Stromal cell of bone marrow (primary cell): ENCODE measurements at regions not wholly inside any gene's neighbourhood (a gene's known extent, or its start where the extent isn't known, plus 50 kb on each side); places are given as distances from the start of the nearest gene placed in this dataset.
"Not testable (repeated sequence)": the region's sequence is repeated elsewhere in the genome, so short reads cannot be mapped to it uniquely, and the experiment has no call there.

ENCODE experiments used
- DNase-seq: peaks from one replicate; pipeline ENCODE4 v3.0.0-alpha.2; 2012; ENCODE audit warnings: low read depth

DNA sequence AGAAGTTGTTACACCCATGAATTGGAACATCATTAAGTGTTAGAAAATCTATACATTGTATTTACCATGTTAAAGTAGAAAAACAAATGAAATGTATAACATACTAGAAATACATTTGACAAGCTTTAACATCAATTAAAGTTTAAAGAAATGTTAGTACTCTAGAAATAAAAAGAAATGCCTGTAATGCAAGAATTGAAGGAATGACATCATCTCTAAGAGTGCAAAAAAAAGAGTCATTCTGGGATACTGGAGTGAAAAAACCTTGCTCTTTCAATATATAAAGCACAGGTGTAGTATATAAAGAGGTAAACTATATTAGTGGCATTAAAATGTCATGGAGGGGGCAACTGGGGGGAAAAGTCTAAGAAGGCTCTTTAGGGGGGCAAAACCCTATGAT is 210.8 kb upstream of the PLD5 start:
- no peak for DNase-seq

DNA sequence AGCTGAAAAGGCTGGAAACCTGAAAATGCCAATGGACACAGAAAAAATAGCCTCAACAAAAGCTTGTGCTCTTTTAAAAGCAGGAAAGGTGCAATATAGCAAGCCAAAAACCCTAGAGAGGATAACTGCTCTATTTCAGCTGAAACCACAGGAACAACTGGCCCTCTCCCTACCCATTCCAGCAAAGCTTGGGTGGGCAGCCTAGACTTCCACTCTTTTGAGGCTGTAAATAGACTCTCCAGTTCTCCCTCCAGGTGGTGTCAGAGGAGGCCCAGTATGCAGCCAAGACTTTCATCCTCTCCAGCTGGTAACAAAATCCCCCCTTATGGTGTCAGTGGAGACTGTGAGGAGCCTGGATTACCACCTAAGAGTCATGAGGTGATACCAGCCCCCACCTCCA is 206.9 kb upstream of the PLD5 start:
- DNase-seq: no peak

DNA sequence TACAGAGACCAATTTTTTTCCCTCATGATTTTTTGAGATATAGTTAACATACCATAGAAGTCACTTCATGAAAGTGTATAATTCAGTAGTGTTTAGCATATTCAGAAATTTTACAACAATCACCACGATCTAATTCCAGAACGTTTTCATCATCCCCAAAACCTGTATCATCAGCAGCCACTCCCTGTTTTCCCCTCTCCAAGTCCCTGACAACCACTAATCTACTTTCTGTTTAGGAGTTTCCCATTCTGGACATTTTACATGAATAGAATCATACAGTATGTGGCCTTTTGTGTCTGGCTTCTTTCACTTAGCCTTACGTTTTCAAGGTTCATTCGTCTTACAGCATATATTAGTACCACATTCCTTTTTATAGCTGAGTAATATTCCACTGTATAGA is 204.2 kb upstream of the PLD5 start:
- no peak for DNase-seq

DNA sequence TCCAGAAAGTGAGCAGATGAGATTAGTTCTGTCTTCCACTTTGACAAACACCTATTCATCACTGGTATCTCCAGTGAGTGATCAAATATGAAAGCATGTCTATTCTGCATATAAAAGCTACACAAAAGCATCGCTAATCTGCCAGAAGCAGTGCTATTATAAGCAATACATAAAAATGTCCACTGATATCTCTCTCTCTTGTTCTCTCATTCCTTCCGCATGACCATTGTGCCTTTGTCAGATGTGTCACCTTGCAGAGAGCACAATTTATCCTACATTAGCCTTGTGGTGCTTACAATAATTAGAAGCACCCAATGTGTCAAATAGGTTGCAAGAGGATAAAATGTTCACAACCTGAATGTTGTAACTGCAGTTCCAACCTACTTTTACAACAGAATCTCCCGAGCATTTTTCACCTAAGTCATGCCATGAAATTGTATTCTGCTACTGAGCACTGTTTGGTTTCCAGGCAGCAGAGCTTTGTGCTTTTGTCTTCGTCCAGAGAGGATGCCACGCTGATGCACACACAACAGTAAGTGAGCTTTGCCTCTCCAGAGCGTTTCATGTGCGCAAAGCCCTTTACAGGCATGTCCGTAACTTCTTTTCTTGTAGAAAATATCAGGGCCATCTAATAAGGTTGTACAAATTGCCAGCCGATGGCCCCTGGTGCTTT is 198.7 kb upstream of the PLD5 start:
- DNase-seq: no peak

DNA sequence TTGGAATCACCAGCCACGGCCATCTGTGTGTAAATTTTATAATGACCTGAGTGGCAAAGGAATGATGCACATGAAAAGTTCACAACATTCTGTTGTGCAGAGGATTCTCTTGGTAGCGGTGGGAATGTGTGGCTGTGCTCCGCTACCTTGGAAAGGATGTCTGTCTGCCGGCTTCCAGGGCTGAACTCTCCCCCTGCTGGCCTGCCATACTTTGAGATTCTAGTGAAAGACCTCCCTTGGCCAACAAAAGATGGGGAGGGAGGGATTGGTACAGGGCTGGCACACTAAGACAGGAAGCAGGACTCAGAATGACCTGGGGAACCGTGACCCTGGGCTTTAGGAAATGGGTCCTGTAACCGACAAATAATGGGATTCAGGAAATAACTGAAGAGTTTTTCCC is 194.5 kb upstream of the PLD5 start:
- DNase-seq: no peak

DNA sequence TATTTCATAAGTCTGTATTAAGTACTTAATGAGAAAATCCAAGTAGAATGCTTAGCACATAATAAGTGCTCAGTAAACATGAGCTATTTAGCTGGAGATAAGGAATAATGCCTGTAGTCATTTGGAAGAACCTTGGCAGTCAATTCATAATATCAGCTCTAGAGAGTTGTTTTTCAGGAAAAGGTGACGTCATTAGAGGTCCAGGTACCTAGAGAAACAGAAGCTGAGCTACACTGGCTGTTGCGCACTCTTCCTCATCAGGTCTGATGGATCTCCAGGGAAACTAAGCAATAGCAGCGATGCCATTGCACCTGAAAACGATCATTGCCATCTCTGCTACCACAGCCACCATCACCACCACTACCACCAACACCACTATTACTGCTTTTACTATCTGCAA is 187.8 kb upstream of the PLD5 start:
- no peak for DNase-seq

DNA sequence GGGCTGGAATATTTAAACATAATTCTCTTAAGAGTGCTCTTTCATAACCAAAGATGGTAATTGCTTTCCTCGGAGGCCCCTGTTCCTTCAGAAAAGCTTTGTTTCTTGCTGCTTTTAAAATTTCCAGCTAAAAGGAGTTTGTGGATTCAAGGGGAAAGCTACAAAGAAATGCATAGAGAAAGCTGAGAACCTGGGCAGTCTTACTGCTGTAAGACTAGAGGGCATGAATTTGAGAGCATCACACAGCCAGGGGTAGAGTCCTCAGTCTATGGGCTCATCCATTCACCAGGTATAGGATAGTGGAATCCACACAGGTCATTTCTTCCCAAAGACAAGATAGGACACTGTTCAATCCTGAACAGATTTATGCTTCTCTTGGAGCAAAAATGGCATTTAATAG is 186.3 kb upstream of the PLD5 start:
- no peak for DNase-seq

DNA sequence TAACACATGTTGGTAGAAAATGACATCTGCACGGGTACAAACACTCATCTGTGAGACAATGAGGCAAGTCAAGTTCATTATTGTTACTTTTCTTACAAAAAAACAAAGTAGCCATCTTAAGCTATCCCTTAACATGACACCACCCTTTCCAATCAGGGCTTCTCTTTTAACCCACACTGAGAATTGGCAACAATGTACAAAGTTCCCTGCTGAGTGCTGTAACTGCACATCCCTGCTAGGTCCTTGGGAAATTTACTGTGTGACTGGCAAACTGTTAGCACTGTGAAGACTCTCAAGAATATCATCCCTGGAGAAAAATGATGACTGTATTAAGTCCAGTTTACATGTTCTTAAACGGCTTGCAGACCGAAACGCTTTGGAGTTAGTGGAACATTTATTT is 185.8 kb upstream of the PLD5 start:
- DNase-seq: no peak

DNA sequence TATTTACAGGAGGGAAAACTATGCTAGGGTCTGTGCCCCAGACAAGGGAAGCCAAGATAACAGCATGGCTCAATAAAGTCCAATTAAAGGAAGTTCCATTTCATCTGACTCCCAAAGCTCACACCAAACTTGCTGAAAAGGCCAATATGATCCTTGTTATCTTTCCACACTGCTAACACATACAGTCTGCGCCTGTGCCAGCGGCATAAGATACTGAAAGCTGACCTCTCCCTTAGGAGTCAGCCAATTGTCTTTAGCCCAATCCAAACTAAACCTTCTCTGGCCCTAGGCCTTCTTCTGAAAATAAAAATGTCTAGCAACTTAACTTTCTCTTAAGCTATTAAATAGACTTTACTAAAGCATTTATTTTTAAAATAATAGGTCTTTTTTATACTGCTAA is 179.0 kb upstream of the PLD5 start:
- no peak for DNase-seq

DNA sequence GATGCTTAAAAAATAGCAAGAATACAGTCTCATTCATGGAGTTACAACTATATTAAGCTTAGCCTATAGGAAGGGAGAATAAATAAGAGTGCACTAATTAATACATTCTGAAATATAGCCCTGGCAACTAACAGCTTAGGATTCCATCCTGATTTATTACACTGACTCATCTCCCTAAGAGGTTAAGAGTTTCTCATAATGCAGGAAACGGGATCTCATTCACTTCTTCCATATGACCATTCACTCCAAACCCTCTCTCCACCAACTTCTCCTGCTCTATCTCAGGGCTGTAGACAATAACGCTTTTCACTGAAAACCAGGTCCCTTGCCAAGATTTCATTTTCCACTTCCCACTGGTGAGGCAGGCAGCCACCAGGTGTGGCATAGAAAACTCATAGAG is 168.5 kb upstream of the PLD5 start:
- DNase-seq: no peak

DNA sequence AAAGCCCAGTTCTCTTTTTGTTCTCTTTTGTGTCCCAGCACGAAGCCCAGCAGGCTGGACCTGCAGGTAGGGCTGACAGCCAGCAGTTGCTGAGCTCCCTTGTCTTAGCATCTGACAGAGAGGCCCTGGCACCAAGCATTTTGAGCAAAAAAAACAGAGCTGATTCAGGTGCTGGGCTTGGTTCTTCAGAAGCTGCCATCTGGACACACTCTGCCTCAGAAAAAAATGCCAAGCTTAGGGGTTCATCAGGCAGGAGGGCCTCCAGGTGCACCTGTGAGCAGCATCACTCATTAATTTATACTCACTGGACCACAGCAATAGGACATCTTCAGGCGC is 167.1 kb upstream of the PLD5 start:
- no peak for DNase-seq

DNA sequence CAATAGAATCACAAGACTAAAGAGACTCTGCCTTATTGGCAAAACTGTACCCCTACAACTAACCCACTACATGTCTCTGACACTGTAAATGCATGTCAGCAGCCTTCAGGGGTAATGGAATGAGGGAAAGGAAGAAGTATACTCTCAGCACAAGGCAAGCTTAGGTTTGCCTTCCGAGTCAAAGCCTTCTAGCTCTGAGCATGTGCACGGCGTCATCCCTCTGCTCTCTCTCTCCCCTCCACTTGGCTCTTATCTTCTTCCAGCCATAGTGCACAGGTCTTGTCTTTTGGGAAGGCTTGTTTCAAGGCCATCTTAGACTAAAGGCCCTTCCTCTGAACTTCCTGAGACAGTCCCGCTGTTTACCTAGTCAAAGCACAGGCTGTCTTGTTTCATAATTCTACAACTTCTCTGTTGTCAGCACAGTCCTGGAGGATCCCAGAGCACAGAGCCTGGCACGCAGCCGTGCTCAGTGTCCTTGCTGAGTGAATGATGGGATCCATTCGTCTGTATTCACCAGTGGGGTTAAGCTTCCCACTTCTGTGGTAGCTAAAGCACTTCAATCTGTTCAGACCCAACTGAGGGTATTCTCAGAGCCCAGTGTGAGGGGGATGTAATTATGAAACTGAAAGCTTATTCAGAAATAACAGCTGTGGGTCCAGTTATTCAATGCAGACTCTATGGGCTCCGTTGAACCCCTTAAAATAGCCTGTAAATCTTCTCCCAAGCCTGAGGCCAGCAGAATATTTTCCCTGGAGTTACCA is 166.5 kb upstream of the PLD5 start:
- no peak for DNase-seq

DNA sequence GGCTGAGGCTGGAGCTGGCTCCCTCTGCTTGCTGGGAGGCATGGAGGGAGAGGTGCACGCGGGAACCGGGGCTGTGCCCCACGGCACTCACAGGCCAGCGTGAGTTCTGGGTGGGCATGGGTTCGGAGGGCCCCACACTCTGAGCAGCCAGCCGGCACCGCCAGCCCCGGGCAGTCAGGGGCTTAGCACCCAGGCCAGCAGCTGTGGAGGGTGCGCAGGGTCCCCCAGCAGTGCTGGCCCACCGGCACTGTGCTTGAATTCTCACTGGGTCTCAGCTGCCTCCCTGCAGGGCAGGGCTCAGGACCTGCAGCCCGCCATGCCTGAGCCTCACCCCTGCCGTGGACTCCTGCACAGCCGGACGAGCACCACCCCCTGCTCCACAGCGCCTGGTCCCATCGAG is 164.9 kb upstream of the PLD5 start:
- no peak for DNase-seq

DNA sequence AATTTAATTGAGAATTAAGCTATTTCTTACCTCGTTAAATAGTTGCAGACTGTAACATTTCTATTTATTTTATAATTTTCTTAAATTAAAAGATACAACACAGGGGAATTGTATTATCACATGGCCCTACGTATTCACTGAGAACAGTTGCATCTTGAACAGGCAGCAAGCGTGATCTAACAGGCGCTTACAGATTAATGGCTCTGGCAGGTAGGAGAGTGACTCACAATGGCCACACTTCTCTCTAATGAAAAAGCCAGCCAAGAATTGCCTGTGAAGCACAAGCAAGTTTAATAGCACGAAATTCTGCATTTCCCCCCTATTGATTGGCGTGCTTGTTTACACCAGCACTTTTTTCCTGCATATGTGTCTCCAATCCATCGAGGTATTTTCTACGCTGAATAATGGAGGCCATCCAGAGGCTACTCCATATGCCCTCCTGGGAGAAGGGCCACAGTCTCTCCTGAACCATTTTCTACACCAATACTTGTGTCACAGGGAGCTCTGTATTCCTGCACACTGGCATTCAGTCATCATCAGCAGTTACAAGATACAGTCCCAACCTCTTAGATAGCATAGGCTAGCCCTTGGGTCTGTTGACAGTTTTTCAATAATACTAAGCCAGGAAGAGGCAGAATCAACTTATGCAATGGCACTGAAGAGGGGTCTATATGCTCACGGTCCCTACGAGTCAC is 150.6 kb upstream of the PLD5 start:
- no peak for DNase-seq

DNA sequence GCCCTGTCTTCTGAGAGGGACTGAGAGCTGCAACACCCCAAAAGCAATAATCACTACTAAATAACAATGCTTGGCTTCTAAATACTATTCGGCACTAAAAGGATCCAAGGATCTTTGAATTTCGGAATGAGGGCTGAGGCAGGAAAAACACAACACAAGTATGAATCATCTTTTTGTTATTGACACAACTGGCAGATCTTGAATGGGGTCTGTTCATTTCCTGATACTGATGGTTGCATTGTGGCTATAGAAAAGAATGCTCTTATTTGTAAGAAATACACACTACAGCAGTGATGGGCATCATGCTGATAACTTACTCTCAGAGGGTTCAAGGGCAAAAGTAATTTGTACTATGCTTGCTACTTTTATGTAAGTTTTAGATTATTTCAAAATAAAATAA is 149.2 kb upstream of the PLD5 start:
- DNase-seq: no peak

DNA sequence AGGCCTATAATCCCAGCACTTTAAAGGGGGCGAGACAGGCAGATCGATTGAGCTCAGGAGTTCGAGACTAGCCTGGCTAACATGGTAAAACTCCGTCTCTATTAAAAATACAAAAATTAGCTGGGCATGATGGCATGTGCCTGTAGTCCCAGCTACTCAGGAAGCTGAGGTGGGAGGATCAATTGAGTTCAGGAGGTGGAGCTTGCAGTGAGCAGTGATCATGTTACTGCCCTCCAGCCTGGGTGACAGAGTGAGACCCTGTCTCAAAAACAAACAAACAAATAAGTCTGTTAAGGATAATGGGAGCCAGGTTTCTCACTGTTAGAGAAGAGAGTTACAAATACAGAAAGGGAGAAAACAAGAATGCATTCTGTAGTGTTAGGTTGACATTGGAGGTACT is 148.7 kb upstream of the PLD5 start:
- DNase-seq: not testable (repeated sequence)

DNA sequence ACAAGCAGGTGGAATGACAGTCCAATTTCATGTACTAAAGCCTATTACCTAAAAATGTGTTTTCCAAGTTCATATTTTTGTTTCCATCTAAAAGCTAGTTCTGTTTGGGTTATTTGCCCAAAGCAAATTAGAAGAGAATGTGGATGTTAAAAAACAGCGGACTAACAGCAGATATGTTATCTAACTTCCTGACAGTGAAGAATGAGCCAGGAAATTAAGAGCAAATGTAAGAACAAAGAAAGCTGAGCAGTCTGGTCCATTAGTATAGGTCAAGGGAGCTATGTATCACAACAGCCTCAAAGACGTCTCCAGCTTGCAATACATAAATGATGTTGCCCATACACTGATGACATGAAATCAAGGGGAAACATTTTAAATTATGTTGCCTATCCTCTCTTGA is 145.5 kb upstream of the PLD5 start:
- no peak for DNase-seq

DNA sequence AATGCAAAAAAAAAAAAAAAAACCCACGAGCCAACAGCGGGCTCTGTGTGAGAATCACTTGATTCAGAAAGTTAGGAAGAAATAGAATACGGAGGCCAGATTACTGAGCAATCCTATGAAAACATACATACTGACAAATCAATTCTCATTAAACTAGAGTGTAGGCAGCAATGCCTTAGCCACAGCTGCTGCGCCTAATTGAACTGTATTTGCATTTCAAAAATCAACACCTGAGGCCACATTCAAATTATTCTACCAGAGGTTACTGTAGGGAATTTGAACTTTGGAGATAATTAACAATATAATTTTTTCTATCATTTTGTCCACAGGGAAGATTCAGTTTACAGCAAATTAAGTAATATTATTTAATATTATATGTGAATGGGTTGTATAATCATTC is 138.4 kb upstream of the PLD5 start:
- no peak for DNase-seq

DNA sequence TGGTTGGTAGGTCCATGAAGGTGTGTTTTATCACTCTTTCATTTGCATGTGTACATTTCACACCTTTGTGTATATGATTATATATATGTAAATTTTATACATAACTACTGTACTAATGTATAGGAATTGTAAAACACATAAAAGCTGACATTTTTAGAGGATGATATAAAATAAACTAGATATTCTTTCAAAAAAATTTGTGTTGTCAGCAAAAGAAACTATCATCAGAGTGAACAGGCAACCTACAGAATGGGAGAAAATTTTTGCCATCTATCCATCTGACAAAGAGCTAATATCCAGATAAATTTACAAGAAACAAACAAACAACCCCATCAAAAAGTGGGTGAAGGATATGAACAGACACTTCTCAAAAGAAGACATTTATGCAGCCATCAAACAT is 129.3 kb upstream of the PLD5 start:
- not testable (repeated sequence) for DNase-seq

DNA sequence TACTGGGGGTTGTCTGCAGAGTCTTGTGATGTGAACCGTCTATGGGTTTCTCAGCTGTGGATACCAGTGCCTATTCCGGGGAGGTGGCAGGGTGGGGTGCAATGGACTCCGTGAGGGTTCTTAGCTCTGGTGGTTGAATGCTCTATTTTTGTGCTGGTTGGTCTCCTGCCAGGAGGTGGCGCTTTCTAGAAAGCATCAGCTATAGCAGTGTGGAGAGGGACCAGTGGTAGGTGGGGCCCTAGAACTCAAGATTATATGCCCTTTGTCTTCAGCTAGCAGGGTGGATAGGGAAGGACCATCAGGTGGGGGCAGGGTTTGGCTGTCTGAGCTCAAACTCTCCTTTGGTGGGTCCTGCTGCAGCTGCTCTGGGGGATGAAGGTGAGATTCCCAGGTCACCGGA is 127.3 kb upstream of the PLD5 start:
- DNase-seq: no peak

DNA sequence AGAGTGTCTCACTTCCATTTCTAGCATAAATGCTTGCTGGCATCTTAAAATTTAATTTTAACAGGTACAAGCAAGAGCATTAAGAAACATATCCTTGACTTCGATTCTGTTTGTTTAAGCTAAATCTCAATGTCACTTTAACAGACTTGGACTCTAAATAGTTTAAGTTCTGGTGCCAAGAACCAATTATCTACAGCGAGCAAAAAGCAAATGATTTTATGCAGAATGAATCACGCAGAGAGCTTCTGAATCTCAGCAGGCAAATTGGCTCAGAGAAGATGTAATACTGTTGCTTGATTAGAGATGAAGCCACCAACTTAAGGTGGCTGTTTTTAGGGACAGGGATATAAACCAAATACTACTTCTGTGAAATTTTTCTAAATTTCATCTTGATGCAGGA is 117.0 kb upstream of the PLD5 start:
- DNase-seq: no peak

DNA sequence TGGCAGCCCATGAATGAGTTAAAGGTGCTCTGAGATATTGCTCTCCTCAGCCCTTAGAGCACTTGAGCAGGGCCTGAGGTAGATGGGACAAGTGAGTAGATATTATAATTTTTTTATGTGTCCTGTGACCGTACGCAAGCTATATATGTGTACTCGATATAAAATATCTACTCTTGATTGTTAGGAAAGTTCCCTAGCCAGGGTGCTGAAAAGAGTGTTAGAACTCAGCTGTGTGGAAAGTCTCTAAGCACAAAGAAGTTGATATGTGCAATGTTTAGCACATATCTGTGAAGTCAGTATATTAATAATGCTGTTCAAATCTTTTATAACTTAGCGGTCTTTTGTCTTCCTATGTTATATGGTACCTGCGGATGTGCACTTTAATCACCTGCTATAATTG is 114.6 kb upstream of the PLD5 start:
- DNase-seq: no peak

DNA sequence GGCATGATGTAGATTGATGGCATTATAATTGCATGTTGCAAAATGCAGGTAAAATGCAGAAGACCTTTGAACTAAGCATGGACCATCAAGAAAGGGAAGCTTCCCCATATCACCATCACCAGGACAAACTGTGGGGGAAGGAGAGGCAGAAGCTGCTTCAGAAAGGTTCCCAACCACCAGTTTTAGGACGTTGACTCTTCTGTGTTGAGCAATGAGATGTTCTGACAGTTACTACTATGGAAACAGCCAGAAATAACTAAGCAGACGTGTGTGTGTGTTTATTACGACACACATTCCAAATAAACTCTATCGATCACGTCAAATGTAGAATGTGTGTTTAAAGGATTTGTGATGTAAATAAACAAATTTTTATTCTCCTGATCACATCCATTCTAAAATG is 110.2 kb upstream of the PLD5 start:
- DNase-seq: no peak

DNA sequence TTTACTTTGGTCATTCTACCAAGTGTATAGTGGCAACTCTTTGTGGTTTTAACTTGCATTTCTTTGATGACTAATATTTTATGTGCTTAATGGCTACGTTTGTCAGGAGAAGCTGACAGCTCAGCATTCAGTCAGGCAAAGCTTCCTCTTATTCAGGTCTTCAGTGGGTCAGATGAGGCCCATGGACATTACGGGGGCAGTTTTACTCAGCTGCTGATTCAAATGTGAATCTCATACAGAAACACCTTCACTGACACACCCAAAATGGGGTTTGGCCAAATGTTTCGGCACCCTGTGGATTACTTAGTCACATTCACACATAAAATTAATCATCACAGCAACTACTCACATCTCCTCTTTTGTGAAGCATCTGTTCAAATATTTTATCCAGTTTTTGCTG is 104.9 kb upstream of the PLD5 start:
- DNase-seq: no peak
